Chondrocyte (in vitro differentiated cells): ENCODE measurements at regions not wholly inside any gene's neighbourhood (a gene's known extent, or its start where the extent isn't known, plus 50 kb on each side); places are given as distances from the start of the nearest gene placed in this dataset.

Source experiments
- DNase-seq: peaks from one replicate; pipeline ENCODE4 v3.0.0; 2021; ENCODE audit warnings: mixed read lengths, low spot score
- H3K27ac Mint-ChIP-seq: one replicate; pipeline ENCODE4 v1.8.0; 2021; ENCODE audit warnings: mild to moderate bottlenecking, moderate library complexity, mixed read lengths; ENCODE audit not compliant: unreplicated experiment
- H3K27me3 Mint-ChIP-seq: 2 replicates; pipeline ENCODE4 v1.8.0; 2021; ENCODE audit warnings: low read depth, mixed read lengths
- H3K36me3 Mint-ChIP-seq: 2 replicates; pipeline ENCODE4 v1.8.0; 2021; ENCODE audit warnings: low read depth, mixed read lengths
- H3K4me1 Mint-ChIP-seq: 2 replicates; pipeline ENCODE4 v1.8.0; 2021; ENCODE audit warnings: low read depth, mild to moderate bottlenecking, mixed read lengths
- H3K4me3 Mint-ChIP-seq: one replicate; pipeline ENCODE4 v1.8.0; 2021; ENCODE audit warnings: mild to moderate bottlenecking, moderate library complexity, mixed read lengths; ENCODE audit not compliant: unreplicated experiment
- H3K9me3 Mint-ChIP-seq: 2 replicates; pipeline ENCODE4 v1.8.0; 2021; ENCODE audit warnings: low read depth, mixed read lengths
- TF ChIP-seq, protein P1 (sequence below): fragments of 200-600 bp; sonication (generic); IDR thresholded peaks from 2 replicates; pipeline ENCODE4 v1.5.0; 2021; ENCODE audit warnings: antibody characterized with exemption, mild to moderate bottlenecking, moderate library complexity

DNA sequence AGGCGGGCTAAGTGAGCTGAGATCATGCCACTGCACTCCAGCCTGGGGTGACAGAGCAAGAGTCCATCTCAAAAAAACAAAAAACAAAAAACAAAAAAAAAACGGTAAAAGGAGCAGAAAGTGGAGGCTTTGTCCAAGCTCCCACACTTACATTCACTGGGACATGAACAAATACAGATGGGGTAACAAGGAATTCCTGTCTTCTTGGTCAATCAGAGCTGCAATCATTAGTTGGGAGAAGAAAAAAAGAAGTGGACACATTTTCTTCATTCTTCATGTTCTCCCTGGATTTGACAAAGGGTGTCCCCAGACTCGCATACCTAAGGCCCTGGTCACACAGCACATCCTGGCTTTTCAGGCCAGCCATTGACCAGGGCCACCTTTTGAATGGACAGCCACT is 124.6 kb downstream of the SOCS6 start:
- Mint-ChIP-seq H3K27ac (no peak overlapping the region), H3K9me3 (no peaks in the 10 kb centered on the region), H3K27me3 (no peaks in the 10 kb centered on the region), H3K36me3 (no peaks in the 10 kb centered on the region), H3K4me3 (no peak overlapping the region), H3K4me1 (no peaks in the 10 kb centered on the region)
- DNase-seq: no peak
- TF ChIP-seq, protein P1, sequence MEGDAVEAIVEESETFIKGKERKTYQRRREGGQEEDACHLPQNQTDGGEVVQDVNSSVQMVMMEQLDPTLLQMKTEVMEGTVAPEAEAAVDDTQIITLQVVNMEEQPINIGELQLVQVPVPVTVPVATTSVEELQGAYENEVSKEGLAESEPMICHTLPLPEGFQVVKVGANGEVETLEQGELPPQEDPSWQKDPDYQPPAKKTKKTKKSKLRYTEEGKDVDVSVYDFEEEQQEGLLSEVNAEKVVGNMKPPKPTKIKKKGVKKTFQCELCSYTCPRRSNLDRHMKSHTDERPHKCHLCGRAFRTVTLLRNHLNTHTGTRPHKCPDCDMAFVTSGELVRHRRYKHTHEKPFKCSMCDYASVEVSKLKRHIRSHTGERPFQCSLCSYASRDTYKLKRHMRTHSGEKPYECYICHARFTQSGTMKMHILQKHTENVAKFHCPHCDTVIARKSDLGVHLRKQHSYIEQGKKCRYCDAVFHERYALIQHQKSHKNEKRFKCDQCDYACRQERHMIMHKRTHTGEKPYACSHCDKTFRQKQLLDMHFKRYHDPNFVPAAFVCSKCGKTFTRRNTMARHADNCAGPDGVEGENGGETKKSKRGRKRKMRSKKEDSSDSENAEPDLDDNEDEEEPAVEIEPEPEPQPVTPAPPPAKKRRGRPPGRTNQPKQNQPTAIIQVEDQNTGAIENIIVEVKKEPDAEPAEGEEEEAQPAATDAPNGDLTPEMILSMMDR: no peak

DNA sequence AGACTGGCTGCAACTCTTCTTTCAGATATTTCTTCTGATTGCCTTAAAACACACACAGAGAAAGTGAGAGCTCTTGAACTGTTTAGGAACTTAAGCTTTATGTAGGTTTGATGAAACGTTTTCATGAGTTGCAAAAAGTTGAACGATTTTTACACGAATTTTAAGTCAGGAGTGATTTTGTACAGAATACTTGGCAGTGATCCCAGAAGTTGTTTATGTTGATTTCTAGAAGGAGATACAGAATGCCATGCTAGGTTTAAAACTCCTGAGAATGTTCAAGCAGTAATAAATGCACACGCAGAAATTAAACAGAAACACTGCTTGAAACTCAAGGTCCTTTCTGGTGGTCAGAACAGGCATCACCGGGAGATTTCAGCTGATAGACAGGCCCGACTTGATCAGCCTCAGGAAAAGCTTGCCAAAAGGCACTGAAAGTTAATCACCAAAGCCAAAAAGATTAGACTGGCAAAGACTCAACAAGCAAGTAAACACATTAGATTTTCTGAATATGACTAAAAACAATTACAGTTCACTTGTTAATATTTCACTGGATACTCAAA is 123.1 kb downstream of the SOCS6 start:
- H3K4me1 Mint-ChIP-seq: no peaks in the 10 kb centered on the region
- TF ChIP-seq, protein P1: no peak
- H3K27ac Mint-ChIP-seq: no peak overlapping the region
- H3K27me3 Mint-ChIP-seq: no peaks in the 10 kb centered on the region
- H3K4me3 Mint-ChIP-seq: no peak overlapping the region
- DNase-seq: no peak
- no peaks in the 10 kb centered on the region for H3K9me3 Mint-ChIP-seq
- H3K36me3 Mint-ChIP-seq: no peaks in the 10 kb centered on the region

DNA sequence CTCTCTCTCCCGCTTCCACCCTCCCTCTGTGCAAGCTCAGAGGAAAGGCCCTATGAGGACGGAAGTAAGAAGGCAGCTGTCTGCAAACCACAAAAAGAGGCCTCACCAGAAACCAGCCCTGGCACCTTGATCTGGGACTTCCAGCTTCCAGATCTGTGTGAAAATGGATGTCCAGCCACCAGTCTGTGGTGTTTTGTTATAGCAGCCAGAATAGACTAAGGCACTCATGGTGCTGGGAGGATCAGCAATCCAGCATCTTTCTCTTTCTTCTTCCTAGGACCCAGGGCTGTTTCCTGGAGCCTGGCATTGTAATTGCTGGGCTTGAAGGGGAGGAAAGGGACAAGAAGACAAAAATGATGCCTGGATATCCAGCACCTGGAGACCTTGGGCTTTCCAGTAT is 122.5 kb downstream of the SOCS6 start:
- Mint-ChIP-seq H3K27me3 (no peaks in the 10 kb centered on the region), H3K9me3 (no peaks in the 10 kb centered on the region), H3K27ac (no peak overlapping the region), H3K4me3 (no peak overlapping the region), H3K36me3 (no peaks in the 10 kb centered on the region), H3K4me1 (no peaks in the 10 kb centered on the region)
- no peak for DNase-seq
- TF ChIP-seq, protein P1: no peak

DNA sequence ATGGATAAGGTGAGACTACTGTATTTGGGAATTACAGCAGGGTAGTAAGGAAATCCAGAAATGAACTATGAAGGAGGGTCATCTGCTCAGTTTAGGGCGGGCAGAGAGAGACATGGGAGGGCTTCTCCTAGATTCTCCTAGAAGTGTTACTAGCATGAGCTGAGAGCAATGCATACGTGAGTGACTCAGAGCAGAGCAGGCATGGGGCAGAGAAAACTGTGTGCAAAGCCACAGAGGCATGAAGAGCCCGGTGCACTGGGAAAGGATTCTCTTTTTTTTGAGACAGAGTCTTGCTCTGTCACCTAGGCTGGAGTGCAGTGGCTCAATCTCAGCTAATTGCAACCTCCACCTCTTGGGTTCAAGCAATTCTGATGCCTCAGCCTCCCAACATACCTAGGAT is 116.2 kb downstream of the SOCS6 start:
- no peak overlapping the region for H3K4me3 Mint-ChIP-seq
- H3K9me3 Mint-ChIP-seq: no peaks in the 10 kb centered on the region
- DNase-seq: no peak
- H3K36me3 Mint-ChIP-seq: no peaks in the 10 kb centered on the region
- H3K27me3 Mint-ChIP-seq: no peaks in the 10 kb centered on the region
- H3K27ac Mint-ChIP-seq: no peak overlapping the region
- H3K4me1 Mint-ChIP-seq: no peaks in the 10 kb centered on the region
- TF ChIP-seq, protein P1: no peak

DNA sequence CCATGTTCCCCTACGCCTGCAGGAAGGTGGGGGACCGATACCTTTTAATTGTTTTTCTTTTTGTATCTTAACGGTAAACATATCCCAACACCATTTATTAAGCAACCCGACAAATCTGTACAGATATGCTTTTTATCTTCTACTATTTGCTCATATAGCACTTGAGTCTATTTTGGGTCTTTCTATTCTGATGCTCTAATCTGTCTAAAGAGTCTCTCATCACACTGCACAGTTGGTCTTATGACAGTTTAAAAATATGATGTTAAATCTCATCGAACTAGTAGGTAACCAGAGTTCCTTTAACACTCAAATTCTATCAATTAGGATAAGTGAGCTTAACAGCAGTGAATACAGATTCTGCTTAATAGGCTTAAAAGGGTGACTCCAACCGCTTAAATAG is 111.6 kb downstream of the SOCS6 start:
- H3K4me1 Mint-ChIP-seq: no peaks in the 10 kb centered on the region
- no peak overlapping the region for H3K4me3 Mint-ChIP-seq
- peaks cover 4% of the 10 kb centered on the region for H3K9me3 Mint-ChIP-seq
- DNase-seq: no peak
- H3K27me3 Mint-ChIP-seq: no peaks in the 10 kb centered on the region
- H3K36me3 Mint-ChIP-seq: peaks cover 2% of the 10 kb centered on the region
- H3K27ac Mint-ChIP-seq: no peak overlapping the region
- TF ChIP-seq, protein P1: no peak
